GM12878 (cell line): ENCODE measurements at regions not wholly inside any gene's neighbourhood (a gene's known extent, or its start where the extent isn't known, plus 50 kb on each side); places are given as distances from the start of the nearest gene placed in this dataset.

Experiments
- ATF7 ChIP-seq: fragments of 450-650 bp; IDR thresholded peaks from 2 replicates; pipeline ENCODE4 v1.6.1; 2016; ENCODE audit warnings: low read depth, mild to moderate bottlenecking
- BCL11A ChIP-seq: IDR thresholded peaks from 2 replicates; pipeline ENCODE4 v1.6.1; 2011; ENCODE audit warnings: low read depth, low read length
- BCLAF1 ChIP-seq: fragments of 450-650 bp; IDR thresholded peaks from 2 replicates; pipeline ENCODE4 v1.6.1; 2017; ENCODE audit warnings: antibody characterized with exemption, mild to moderate bottlenecking, moderate library complexity
- GABPA ChIP-seq: IDR thresholded peaks from 2 replicates; pipeline ENCODE4 v1.6.1; 2014; ENCODE audit warnings: antibody characterized with exemption, low read depth, mild to moderate bottlenecking, inconsistent platforms
- NFIC ChIP-seq: IDR thresholded peaks from 2 replicates; pipeline ENCODE4 v1.6.1; 2012; ENCODE audit warnings: low read depth, mild to moderate bottlenecking, inconsistent platforms, low read length, moderate library complexity
- SP1 ChIP-seq: IDR thresholded peaks from one replicate; pipeline ENCODE4 v1.6.1; 2011; ENCODE audit warnings: low read depth, low read length
- SUPT20H ChIP-seq: IDR thresholded peaks from 2 replicates; pipeline ENCODE4 v1.6.1; 2011; ENCODE audit warnings: low read depth, mild to moderate bottlenecking, low read length, moderate library complexity, borderline replicate concordance; ENCODE audit not compliant: control insufficient read depth
- USF2 ChIP-seq: IDR thresholded peaks from 2 replicates; pipeline ENCODE4 v1.6.1; 2011; ENCODE audit warnings: low read depth, low read length, improper control_type of control experiment, borderline replicate concordance
- TF ChIP-seq, protein P1 (sequence below), 3 experiments: IDR thresholded peaks in 2 of 3; conservative IDR thresholded peaks in 1 of 3; 2 replicates each; pipeline ENCODE4 v1.5.1; 2011; ENCODE audit warnings: low read depth in 3 of 3, low read length in 3 of 3, mild to moderate bottlenecking in 3 of 3, control low read depth in 2 of 3, moderate library complexity in 2 of 3, inconsistent platforms in 1 of 3, mixed read lengths in 1 of 3; ENCODE audit not compliant: control insufficient read depth in 2 of 3, insufficient read depth in 1 of 3; ENCODE audit errors: extremely low read depth in 1 of 3

- TF ChIP-seq, protein P1, sequence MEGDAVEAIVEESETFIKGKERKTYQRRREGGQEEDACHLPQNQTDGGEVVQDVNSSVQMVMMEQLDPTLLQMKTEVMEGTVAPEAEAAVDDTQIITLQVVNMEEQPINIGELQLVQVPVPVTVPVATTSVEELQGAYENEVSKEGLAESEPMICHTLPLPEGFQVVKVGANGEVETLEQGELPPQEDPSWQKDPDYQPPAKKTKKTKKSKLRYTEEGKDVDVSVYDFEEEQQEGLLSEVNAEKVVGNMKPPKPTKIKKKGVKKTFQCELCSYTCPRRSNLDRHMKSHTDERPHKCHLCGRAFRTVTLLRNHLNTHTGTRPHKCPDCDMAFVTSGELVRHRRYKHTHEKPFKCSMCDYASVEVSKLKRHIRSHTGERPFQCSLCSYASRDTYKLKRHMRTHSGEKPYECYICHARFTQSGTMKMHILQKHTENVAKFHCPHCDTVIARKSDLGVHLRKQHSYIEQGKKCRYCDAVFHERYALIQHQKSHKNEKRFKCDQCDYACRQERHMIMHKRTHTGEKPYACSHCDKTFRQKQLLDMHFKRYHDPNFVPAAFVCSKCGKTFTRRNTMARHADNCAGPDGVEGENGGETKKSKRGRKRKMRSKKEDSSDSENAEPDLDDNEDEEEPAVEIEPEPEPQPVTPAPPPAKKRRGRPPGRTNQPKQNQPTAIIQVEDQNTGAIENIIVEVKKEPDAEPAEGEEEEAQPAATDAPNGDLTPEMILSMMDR (IDR thresholded peaks at IDR 0.05 in 2 of 3, conservative IDR thresholded peaks at IDR 0.05 in 1 of 3; ENCODE audit: control insufficient read depth in 2 of 3, extremely low read depth in 1 of 3, insufficient read depth in 1 of 3, low read depth in 3 of 3, low read length in 3 of 3) = no peak
- TF ChIP-seq BCLAF1 (no peak), SUPT20H (no peak), SP1 (no peak), GABPA (no peak), USF2 (no peak), BCL11A (no peak), NFIC (no peak), ATF7 (no peak)
Measured at GRCh38 chr4:14671146-14671545, 331.1 kb upstream of the CPEB2 start.
